Right lobe of liver (tissue), 4 donors: ENCODE measurements at regions not wholly inside any gene's neighbourhood (a gene's known extent, or its start where the extent isn't known, plus 50 kb on each side); places are given as distances from the start of the nearest gene placed in this dataset.

ENCODE experiments used
- POLR2A ChIP-seq: fragments of 450-650 bp; IDR thresholded peaks from one replicate; pipeline ENCODE4 v1.6.1; 2017; ENCODE audit warnings: antibody characterized with exemption, mild to moderate bottlenecking
- TF ChIP-seq, protein P1 (sequence below), 4 donors: fragments of 200-600 bp in 3 of 4; fragments of 450-650 bp in 1 of 4; IDR thresholded peaks; one replicate each; pipeline versions ENCODE4 v1.5.1 to v1.8.0; 2016 to 2022; ENCODE audit warnings: antibody characterized with exemption in 4 of 4, mild to moderate bottlenecking in 2 of 4
- donor health status: DM: no; HTN: no; CAD: no.
- donor health status: DM: no; HTN: no; CAD: no.
- donor health status: DM: no; HTN: yes; CAD: no.

DNA sequence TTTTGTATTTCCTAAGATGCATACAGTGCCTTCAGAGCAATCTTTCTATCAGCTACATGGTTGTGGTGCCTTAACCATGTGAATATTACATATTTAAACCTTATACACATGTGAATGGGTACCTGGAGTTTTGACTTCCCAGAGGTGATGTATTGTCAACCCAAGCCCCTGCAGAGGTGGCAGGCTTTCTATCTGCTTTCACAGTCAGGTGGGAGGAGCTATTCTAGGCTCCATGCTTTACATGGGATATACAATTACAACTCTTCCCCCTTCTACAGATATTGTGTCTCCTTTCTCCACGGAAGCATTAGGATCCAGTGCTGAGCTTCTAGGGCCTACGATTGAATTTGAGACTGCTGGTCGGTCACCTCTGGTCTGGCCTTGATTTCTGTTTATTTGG, 89.8 kb upstream of the TUT7 start:
- TF ChIP-seq, protein P1, sequence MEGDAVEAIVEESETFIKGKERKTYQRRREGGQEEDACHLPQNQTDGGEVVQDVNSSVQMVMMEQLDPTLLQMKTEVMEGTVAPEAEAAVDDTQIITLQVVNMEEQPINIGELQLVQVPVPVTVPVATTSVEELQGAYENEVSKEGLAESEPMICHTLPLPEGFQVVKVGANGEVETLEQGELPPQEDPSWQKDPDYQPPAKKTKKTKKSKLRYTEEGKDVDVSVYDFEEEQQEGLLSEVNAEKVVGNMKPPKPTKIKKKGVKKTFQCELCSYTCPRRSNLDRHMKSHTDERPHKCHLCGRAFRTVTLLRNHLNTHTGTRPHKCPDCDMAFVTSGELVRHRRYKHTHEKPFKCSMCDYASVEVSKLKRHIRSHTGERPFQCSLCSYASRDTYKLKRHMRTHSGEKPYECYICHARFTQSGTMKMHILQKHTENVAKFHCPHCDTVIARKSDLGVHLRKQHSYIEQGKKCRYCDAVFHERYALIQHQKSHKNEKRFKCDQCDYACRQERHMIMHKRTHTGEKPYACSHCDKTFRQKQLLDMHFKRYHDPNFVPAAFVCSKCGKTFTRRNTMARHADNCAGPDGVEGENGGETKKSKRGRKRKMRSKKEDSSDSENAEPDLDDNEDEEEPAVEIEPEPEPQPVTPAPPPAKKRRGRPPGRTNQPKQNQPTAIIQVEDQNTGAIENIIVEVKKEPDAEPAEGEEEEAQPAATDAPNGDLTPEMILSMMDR (IDR thresholded peaks at IDR 0.05): no peak
- no peak for TF ChIP-seq POLR2A
